ENCODE measurements at regions not wholly inside any gene's neighbourhood (a gene's known extent, or its start where the extent isn't known, plus 50 kb on each side); places are given as distances from the start of the nearest gene placed in this dataset.

DNA sequence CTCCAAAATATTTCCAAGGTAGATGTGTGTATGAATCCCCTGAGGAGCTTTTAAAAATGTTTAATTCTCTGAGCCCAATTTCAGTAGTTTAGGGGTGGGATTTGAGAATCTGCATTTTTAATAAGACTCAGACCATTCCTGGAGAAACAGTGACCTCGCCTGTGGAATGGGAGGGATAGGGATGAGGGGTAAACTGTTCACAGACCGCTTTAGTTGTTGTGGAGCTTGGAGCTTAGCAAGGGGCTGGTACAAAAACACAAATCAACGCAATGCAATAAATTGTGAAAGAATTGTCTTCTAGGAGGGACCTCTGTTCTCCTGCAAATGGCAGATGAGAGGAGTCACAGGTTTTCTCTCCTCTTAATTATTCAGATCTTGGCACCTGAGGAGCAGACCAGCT is 239.3 kb upstream of the SULF2 start:
- TF ChIP-seq, protein P1, sequence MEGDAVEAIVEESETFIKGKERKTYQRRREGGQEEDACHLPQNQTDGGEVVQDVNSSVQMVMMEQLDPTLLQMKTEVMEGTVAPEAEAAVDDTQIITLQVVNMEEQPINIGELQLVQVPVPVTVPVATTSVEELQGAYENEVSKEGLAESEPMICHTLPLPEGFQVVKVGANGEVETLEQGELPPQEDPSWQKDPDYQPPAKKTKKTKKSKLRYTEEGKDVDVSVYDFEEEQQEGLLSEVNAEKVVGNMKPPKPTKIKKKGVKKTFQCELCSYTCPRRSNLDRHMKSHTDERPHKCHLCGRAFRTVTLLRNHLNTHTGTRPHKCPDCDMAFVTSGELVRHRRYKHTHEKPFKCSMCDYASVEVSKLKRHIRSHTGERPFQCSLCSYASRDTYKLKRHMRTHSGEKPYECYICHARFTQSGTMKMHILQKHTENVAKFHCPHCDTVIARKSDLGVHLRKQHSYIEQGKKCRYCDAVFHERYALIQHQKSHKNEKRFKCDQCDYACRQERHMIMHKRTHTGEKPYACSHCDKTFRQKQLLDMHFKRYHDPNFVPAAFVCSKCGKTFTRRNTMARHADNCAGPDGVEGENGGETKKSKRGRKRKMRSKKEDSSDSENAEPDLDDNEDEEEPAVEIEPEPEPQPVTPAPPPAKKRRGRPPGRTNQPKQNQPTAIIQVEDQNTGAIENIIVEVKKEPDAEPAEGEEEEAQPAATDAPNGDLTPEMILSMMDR (conservative IDR thresholded peaks at IDR 0.05 in 1 of 2, IDR thresholded peaks at IDR 0.05 in 1 of 2; ENCODE audit: extremely low read depth in 1 of 2, insufficient read depth in 1 of 2, low read depth in 1 of 2, low read length in 2 of 2): no peak
- TF ChIP-seq EZH2 (IDR thresholded peaks at IDR 0.05; ENCODE audit: borderline replicate concordance, low read length): no peak

Data from mammary epithelial cell (primary cell).